Coronary artery (tissue), 2 donors: ENCODE measurements at regions not wholly inside any gene's neighbourhood (a gene's known extent, or its start where the extent isn't known, plus 50 kb on each side); places are given as distances from the start of the nearest gene placed in this dataset.

Experiments used
- DNase-seq: peaks from one replicate; pipeline ENCODE4 v3.0.0-alpha.2; 2017; ENCODE audit warnings: low spot score
- H3K27ac ChIP-seq, 2 donors: fragments of 200-600 bp; sonication (generic); one replicate each; pipeline ENCODE4 v1.5.1; 2016 to 2019
- H3K4me3 ChIP-seq: fragments of 200-600 bp; sonication (generic); 2 replicates; pipeline ENCODE4 v1.5.1; 2016; ENCODE audit warnings: mild to moderate bottlenecking, moderate library complexity
- TF ChIP-seq, protein P1 (sequence below): fragments of 200-600 bp; sonication (generic); IDR thresholded peaks from one replicate; pipeline ENCODE4 v1.5.1; 2019; ENCODE audit warnings: antibody characterized with exemption

DNA sequence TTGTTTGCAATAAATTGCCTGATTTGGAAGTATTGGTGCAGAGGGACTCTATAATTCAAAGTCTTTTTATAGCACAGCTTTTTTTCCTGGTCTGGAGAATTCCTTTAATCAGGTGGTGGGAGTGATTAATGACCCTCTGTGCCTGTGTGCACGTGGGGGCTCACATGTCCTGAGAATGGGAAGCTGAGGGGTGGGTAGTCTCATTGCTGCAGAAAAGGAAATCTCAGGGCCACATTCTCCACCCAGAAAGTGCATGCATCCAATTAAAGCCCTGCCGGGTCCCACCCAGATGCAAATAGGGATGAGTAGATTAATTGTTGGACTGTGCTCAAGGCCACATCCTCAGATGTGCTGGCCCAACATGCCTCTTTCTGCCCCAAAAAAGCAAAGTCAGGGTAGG lies 324.7 kb downstream of the CXCL12 start:
- TF ChIP-seq, protein P1, sequence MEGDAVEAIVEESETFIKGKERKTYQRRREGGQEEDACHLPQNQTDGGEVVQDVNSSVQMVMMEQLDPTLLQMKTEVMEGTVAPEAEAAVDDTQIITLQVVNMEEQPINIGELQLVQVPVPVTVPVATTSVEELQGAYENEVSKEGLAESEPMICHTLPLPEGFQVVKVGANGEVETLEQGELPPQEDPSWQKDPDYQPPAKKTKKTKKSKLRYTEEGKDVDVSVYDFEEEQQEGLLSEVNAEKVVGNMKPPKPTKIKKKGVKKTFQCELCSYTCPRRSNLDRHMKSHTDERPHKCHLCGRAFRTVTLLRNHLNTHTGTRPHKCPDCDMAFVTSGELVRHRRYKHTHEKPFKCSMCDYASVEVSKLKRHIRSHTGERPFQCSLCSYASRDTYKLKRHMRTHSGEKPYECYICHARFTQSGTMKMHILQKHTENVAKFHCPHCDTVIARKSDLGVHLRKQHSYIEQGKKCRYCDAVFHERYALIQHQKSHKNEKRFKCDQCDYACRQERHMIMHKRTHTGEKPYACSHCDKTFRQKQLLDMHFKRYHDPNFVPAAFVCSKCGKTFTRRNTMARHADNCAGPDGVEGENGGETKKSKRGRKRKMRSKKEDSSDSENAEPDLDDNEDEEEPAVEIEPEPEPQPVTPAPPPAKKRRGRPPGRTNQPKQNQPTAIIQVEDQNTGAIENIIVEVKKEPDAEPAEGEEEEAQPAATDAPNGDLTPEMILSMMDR: no peak
- Histone ChIP-seq H3K27ac (no peak overlapping the region), H3K4me3 (no peak overlapping the region)
- no peak for DNase-seq

DNA sequence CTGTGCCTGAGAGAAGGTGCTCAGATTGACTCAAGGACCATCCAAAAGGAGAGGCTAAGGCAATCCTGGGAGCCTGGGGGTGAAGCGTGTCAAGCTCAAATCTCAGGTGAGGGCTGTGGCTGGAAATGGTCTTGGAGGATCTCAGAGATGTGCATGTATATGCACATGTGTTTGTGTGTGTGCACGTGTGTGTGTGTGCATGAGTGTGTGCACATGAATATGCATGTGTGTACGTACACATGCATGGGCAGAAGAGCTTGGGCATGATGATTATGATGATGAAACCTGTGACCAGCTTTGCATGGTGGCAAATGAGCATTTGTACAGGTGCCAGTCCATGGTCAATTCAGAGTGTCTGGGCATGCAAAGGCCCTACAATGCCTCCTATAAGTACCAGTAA lies 326.6 kb downstream of the CXCL12 start:
- DNase-seq: no peak
- TF ChIP-seq, protein P1: no peak
- Histone ChIP-seq H3K27ac (no peak overlapping the region), H3K4me3 (no peak overlapping the region)

DNA sequence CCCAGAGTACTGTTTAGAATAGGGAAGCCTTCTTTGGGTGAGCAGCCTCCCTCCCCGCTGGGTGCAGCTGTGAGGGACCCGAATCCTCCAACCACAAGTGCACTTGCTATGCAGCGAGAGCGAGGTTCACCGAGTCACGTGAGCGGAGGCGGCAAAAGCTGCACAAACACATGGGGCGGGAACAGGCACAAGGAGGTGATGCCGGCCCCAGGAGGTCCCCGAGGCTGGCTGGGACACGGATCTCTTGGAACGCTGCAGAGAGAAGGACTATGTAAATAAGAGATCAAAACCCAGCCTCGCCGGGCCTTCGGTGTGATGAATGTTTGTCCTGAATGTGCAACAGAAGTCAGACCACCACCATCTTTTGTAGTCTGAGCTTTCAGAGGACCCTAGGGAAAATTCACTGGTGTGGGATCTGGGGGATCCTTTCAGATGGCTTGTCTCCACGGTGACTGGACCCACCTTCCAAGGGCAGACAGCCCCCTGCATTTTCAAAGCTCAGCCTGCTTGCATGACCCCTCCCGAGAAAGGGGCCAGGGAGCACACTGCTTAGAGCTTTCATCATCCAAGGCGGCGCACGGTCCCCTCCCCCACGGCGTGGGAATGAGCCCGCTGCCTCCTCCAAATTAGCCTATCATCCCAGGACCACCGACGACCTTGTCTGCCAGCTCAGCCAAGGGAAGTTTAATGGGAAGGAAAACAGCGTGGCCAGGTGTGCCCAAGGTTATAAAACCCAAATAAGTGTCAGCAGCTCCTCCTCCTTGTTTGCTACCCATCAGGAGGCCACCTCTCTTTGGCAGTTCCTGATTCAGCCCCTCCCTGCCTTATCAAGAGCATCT lies 327.7 kb downstream of the CXCL12 start:
- DNase-seq: no peak
- no peak overlapping the region for H3K4me3 ChIP-seq
- H3K27ac ChIP-seq: no peak overlapping the region
- TF ChIP-seq, protein P1: no peak

DNA sequence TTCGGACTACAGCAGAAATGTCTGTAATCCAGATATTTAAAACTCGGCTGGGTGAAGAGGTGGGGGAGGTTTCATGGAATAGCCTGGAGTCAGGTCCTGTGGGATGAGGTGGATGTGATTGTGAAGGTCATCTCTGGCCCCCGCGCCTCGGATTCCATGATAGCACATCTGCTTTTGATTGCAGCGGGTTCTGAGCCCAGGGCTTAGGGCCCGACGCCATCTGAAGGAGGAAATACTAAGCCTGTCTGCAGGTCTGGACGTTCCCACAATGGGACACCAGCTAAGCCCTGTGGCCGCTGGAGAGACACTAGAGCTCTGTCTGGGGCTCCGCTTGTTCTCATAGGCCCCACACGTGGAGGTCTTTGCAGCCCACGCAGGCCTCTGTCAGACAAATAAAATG lies 328.7 kb downstream of the CXCL12 start:
- H3K27ac ChIP-seq: no peak overlapping the region
- no peak for DNase-seq
- TF ChIP-seq, protein P1: no peak

DNA sequence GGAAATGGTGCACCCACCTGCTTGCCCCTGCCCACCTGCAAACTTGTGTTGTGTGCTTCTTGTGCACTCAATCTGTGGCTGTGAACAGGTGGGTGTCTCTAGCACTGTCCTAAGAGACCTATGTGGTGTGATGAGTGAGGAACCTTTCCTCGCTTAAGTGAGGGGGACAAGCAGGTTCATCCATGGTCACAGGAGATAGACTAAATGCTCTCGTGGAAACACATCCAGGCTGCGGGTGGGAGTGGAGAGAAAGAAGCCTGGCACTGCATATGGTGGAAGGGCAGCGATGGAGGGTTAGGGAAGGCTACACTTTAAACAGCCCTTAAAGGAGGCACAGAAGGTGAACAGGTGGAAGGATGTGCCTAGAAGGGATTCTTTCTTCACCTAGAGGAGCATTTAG lies 330.9 kb downstream of the CXCL12 start:
- no peak overlapping the region for H3K27ac ChIP-seq
- no peak overlapping the region for H3K4me3 ChIP-seq
- DNase-seq: no peak
- TF ChIP-seq, protein P1: no peak

More for the DNA sequence above, 328.7 kb downstream of the CXCL12 start:
- no peak overlapping the region for H3K4me3 ChIP-seq

DNA sequence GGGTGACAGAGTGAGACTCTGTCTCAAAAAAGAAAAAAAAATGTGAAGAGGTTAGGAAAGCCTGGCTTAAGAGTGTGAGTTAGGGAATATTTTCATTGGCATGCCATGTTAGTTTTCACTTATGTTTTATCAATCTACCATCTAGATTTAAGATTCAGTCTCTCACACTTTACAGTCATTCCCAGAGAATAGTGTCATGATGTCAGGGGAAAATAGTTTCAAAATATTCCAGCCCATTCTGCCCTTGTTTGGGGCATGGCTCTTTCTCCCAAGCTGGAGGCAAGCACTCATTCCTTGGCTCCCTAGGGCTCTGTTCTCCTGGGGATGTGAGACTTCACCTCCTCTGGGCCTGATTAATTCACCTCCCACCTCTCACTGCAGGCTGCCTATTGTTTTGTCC lies 331.5 kb downstream of the CXCL12 start:
- Histone ChIP-seq H3K27ac (no peak overlapping the region), H3K4me3 (no peak overlapping the region)
- TF ChIP-seq, protein P1: no peak
- DNase-seq: no peak
